ENCODE measurements at regions not wholly inside any gene's neighbourhood (a gene's known extent, or its start where the extent isn't known, plus 50 kb on each side); places are given as distances from the start of the nearest gene placed in this dataset.

DNA sequence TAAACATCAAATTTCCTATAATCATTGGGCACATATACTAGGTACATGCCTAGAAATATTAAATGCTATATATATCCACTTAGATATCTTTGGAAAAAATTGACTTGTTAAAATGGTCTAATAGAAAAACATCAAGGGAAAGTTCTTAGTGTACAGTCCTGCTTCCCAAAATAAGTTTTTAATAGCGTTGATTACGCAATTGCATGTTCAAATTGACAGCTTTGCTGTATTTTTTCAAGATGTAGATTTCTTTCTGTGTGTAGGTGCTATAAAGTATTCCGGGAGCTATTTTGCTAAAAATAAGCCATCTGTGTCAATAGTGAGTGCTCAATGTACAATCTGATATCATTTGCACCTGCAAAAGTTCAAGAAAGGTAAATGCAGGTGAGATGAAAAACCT is 463.9 kb upstream of the ATP2B1 start:
- H3K9me3 ChIP-seq: no peaks in the 10 kb centered on the region
- H3K4me3 ChIP-seq: no peak overlapping the region
- intact Hi-C loops (cut with DNase I; ENCODE audit: low total_unique reads): no loop called here
- H3K4me1 ChIP-seq: no peaks in the 10 kb centered on the region
- H3K36me3 ChIP-seq: no peaks in the 10 kb centered on the region
- no peak overlapping the region for H3K27ac ChIP-seq
- DNase-seq: no peak
- TF ChIP-seq POLR2A (IDR thresholded peaks at IDR 0.05) (no peak), EP300 (IDR thresholded peaks at IDR 0.05) (no peak), POLR2AphosphoS5 (IDR thresholded peaks at IDR 0.05) (no peak)
- TF ChIP-seq, protein P1, sequence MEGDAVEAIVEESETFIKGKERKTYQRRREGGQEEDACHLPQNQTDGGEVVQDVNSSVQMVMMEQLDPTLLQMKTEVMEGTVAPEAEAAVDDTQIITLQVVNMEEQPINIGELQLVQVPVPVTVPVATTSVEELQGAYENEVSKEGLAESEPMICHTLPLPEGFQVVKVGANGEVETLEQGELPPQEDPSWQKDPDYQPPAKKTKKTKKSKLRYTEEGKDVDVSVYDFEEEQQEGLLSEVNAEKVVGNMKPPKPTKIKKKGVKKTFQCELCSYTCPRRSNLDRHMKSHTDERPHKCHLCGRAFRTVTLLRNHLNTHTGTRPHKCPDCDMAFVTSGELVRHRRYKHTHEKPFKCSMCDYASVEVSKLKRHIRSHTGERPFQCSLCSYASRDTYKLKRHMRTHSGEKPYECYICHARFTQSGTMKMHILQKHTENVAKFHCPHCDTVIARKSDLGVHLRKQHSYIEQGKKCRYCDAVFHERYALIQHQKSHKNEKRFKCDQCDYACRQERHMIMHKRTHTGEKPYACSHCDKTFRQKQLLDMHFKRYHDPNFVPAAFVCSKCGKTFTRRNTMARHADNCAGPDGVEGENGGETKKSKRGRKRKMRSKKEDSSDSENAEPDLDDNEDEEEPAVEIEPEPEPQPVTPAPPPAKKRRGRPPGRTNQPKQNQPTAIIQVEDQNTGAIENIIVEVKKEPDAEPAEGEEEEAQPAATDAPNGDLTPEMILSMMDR (IDR thresholded peaks at IDR 0.05): no peak
- no peaks in the 10 kb centered on the region for H3K27me3 ChIP-seq
- WGBS, 5 donors: 83 to 92% (median 86%) methylated on average over 3 of the region's 3 CpGs

DNA sequence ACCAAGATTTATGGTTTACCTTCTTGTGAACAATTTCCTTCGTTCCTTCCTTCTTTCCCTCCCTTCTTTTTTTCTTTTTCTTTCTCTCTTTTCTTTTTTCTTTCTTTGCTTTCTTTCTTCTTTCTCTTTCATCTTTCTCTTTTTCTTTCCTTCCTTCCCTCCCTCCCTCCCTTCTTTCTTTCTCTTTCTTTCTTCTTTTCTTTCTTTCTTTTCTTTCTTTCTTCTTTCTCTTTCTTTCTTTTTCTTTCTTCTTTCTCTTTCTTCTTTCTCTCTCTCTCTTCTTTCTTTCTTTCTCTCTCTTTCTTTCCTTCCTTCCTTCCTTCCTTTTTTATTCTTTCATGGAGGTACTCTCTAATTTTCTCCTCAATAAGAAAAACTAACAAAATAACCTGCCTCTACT is 462.1 kb upstream of the ATP2B1 start:
- H3K4me3 ChIP-seq: no peak overlapping the region
- H3K27ac ChIP-seq: no peak overlapping the region
- H3K9me3 ChIP-seq: no peaks in the 10 kb centered on the region
- no peak for DNase-seq
- no peaks in the 10 kb centered on the region for H3K4me1 ChIP-seq
- WGBS, 5 donors: 72 to 94% (median 84%) methylated on average over 1 of the region's 1 CpG
- TF ChIP-seq POLR2A (IDR thresholded peaks at IDR 0.05) (no peak), EP300 (IDR thresholded peaks at IDR 0.05) (no peak), POLR2AphosphoS5 (IDR thresholded peaks at IDR 0.05) (no peak)
- TF ChIP-seq, protein P1 (IDR thresholded peaks at IDR 0.05): no peak
- intact Hi-C loops (cut with DNase I; ENCODE audit: low total_unique reads): no loop called here
- H3K36me3 ChIP-seq: no peaks in the 10 kb centered on the region
- no peaks in the 10 kb centered on the region for H3K27me3 ChIP-seq

DNA sequence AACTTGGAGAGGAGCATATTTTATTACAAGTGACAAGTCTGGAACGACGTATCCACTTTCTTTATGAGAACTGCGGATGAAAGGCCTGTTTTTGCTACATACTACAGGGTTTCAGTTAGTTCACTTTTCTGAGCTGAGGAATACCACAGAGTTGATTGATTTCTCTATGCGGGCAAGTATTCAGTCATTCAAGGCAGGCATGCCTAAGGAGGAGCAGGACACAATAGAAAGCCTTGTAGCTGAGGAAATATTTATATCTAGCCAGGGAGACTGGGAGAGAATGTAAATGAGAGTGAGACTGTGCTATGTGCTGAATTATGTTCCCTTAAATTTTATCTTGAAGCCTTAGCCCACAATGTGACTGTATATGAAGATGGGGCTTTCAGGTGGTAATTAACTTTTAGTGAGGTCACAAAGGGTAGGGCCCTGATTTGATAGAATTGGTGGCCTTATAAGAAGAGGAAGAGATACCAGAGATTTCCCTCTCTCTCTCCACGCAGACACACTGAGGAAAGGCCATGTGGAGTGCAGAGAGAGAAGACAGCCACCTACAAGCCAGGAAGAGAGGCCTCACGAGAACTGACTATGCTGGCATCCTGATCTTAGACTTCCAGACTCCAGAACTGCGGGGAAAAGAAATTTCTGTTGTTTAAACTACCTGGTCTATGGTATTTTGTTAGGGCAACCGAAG is 459.0 kb upstream of the ATP2B1 start:
- no peaks in the 10 kb centered on the region for H3K36me3 ChIP-seq
- 78 to 92% (median 86%) methylated on average over 8 of the region's 8 CpGs for WGBS, 5 donors

DNA sequence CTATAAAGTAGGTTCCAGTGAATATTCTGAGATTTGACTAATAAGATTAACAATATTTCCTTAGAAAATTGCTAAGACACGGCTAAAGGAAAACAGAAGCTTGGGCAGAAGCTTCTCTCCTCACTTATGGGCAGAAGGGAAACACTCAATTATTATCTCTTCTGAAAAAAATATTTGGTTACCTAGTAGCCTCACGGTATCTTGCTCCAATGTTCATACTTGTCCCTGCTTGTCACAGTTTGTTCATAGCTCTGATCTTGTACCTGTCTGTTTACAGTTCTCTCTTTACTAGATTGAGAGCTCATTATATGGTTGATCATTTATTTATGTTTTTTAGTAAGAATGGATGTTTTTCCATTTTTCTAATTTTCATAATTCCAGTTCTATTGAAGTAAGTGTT is 458.0 kb upstream of the ATP2B1 start:
- no peak overlapping the region for H3K27ac ChIP-seq
- H3K36me3 ChIP-seq: no peaks in the 10 kb centered on the region
- no peaks in the 10 kb centered on the region for H3K4me1 ChIP-seq
- intact Hi-C loops (cut with DNase I; ENCODE audit: low total_unique reads): no loop called here
- no peak overlapping the region for H3K4me3 ChIP-seq
- H3K9me3 ChIP-seq: peaks cover 0 to 2% (median 0%) of the 10 kb centered on the region in 4 donors
- H3K27me3 ChIP-seq: no peaks in the 10 kb centered on the region
- WGBS, 5 donors: 70 to 84% (median 74%) methylated on average over 2 of the region's 2 CpGs
- no peak for TF ChIP-seq POLR2AphosphoS5 (IDR thresholded peaks at IDR 0.05)
- no peak for TF ChIP-seq POLR2A (IDR thresholded peaks at IDR 0.05)
- TF ChIP-seq, protein P1 (IDR thresholded peaks at IDR 0.05): no peak
- TF ChIP-seq EP300 (IDR thresholded peaks at IDR 0.05): no peak
- DNase-seq: no peak

More for the DNA sequence above, 459.0 kb upstream of the ATP2B1 start:
- no peak for TF ChIP-seq EP300 (IDR thresholded peaks at IDR 0.05)
- TF ChIP-seq POLR2A (IDR thresholded peaks at IDR 0.05): no peak
- TF ChIP-seq, protein P1 (IDR thresholded peaks at IDR 0.05): no peak
- TF ChIP-seq POLR2AphosphoS5 (IDR thresholded peaks at IDR 0.05): no peak
- no peak for DNase-seq
- H3K27me3 ChIP-seq: no peaks in the 10 kb centered on the region
- no peak overlapping the region for H3K27ac ChIP-seq
- intact Hi-C loops (cut with DNase I; ENCODE audit: low total_unique reads): no loop called here
- no peaks in the 10 kb centered on the region for H3K4me1 ChIP-seq
- H3K9me3 ChIP-seq: no peaks in the 10 kb centered on the region
- no peak overlapping the region for H3K4me3 ChIP-seq

All from stomach (tissue), 8 donors.